ENCODE measurements at regions not wholly inside any gene's neighbourhood (a gene's known extent, or its start where the extent isn't known, plus 50 kb on each side); places are given as distances from the start of the nearest gene placed in this dataset.

DNA sequence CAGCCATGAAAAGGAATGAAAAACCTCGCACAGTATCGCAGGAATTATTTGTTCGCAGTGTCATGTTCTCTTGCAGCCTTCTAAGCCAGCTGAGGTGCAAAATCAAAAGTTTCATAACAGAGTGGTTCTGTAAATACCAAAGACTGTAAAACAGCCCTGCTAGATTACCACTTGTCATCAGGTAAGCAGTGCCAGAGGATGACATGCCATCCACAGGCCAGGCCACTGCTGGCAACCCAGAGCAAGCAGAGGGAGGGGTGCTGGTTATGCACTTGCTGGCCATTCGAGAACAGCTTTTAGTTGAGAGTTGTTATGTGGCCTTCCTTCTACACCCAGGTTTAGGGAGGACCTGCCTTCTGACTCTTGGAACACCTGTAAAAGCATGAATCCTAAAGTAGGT is 114.3 kb upstream of the MGAT5 start:
- Histone ChIP-seq H3K4me1 (ENCODE audit: insufficient read depth, low read length) (peaks cover 30% of the 10 kb centered on the region), H3K36me3 (ENCODE audit: insufficient read depth, low read length) (no peaks in the 10 kb centered on the region), H3K9ac (ENCODE audit: low read depth, low read length) (no peak overlapping the region), H3K9me3 (ENCODE audit: control insufficient read depth, insufficient read depth, low read length) (no peaks in the 10 kb centered on the region)

DNA sequence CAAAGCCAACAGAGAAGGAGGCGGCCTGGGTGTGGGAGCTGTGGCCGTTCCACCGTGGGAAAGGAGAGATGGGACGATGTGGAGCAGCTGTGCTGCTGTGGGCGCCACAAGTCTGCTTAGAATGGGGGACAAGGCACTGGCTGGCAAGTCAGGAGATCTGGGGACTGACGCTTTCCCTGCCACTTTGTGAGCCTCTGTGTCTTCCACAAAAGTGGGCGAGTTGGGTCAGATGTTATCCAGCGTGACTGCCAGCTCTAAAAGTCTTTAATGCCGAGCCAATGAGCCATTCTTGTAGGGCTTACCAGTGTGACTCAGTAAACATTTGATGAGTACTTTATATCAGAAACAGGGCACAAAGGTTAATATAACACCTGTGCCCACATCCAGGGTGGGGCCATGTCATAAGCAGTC is 113.6 kb upstream of the MGAT5 start:
- H3K9me3 ChIP-seq (ENCODE audit: control insufficient read depth, insufficient read depth, low read length) = no peaks in the 10 kb centered on the region
- H3K4me1 ChIP-seq (ENCODE audit: insufficient read depth, low read length) = peaks cover 27% of the 10 kb centered on the region
- no peaks in the 10 kb centered on the region for H3K36me3 ChIP-seq (ENCODE audit: insufficient read depth, low read length)
- H3K9ac ChIP-seq (ENCODE audit: low read depth, low read length) = no peak overlapping the region

DNA sequence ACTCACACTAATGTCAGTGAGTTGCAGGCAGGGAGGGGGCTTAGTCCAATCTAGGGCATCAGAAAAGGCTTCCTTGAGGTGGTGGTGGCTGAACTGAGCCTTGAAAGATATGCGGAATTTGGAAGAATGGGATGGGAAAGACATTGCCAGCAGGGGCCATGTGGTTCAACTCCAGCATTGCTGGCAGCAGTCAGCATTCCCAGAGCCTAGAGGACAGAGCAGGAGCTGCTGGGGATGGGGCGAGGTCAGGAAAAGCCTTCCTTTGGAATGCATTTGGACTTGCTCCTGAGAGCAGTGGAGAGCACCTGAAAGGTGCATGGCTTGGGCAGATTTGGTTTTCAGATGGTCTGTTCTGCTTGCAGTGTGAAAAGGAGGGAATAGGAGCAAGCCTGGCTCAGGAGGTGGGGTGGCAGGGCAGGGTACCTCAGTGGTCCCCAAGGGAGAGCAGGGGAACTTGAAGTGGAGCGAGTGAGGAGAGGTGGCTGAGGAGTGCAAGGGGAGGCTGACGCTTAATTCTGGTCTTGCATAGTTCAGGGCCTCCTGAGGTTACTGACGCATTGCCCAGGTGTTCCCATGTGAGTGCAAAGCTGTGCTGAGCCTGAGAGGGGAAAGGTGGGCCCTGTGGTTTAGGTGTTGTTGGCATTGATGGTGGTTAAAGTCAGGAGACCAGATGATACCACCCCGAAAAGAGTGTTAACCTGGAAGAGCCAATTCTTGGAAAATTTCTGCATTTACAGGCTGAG is 112.1 kb upstream of the MGAT5 start:
- no peaks in the 10 kb centered on the region for H3K36me3 ChIP-seq (ENCODE audit: insufficient read depth, low read length)
- H3K9ac ChIP-seq (ENCODE audit: low read depth, low read length) = no peak overlapping the region
- H3K9me3 ChIP-seq (ENCODE audit: control insufficient read depth, insufficient read depth, low read length) = no peaks in the 10 kb centered on the region
- peaks cover 30% of the 10 kb centered on the region for H3K4me1 ChIP-seq (ENCODE audit: insufficient read depth, low read length)

DNA sequence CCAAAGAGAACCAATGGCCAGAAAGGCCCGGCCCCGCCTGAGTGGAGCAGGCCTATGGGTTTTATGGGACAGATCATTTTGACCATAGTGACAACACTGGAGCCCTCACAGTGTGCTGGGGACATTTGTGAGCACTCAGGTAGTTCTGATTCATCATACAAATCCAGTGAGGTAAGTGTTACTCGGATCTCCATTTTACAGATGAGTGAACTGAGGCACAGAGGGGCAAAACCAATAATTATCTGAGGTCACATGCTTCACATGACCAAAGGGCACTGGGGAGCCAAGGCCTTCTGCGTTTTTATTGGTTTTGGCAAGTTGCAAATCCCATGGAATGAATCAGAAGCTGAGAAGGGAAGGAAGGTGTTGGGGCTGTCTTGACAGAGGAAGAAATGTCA is 111.5 kb upstream of the MGAT5 start:
- Histone ChIP-seq H3K4me1 (ENCODE audit: insufficient read depth, low read length) (peaks cover 30% of the 10 kb centered on the region), H3K36me3 (ENCODE audit: insufficient read depth, low read length) (no peaks in the 10 kb centered on the region), H3K9ac (ENCODE audit: low read depth, low read length) (no peak overlapping the region), H3K9me3 (ENCODE audit: control insufficient read depth, insufficient read depth, low read length) (no peaks in the 10 kb centered on the region)

DNA sequence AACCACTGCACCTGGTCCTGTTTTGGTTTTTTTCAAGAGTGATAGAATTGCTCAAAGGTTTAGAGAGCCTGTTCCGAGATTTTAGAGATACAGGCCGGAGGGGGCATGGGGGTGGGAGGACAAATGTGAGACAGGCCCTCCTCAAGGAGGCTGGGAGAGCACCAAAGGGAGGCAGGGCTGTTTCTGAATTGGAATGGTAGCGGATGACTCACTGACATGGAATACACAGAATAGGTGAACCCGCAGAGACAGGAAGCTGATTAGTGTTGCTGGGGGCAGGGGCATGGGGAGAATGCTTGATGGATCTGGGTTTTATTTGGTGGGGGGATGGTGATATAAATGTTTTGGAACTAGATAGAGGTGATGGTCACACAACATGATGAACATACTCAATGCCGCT is 111.0 kb upstream of the MGAT5 start:
- H3K9ac ChIP-seq (ENCODE audit: low read depth, low read length) = no peak overlapping the region
- H3K4me1 ChIP-seq (ENCODE audit: insufficient read depth, low read length) = peaks cover 32% of the 10 kb centered on the region
- no peaks in the 10 kb centered on the region for H3K9me3 ChIP-seq (ENCODE audit: control insufficient read depth, insufficient read depth, low read length)
- H3K36me3 ChIP-seq (ENCODE audit: insufficient read depth, low read length) = no peaks in the 10 kb centered on the region

DNA sequence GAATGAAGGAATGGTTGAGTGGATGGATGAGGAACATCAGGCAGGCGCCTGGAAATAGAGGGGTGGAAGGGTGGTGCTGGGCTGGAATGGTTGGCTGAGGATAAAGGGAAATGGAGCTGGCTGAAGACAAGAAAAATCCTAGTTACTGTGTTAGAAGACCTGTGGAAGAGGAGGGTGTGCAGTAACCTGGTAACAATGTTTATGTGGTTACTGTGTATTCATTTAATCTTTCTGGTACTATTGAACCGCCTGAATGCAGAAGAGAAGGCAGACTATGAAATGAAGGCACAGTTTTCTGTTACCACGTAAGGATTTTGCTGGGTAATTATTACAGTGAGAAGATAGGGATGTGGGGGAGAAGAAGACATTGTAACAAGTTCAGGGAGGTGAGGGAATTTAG is 110.3 kb upstream of the MGAT5 start:
- H3K36me3 ChIP-seq (ENCODE audit: insufficient read depth, low read length) = no peaks in the 10 kb centered on the region
- no peaks in the 10 kb centered on the region for H3K9me3 ChIP-seq (ENCODE audit: control insufficient read depth, insufficient read depth, low read length)
- H3K4me1 ChIP-seq (ENCODE audit: insufficient read depth, low read length) = peaks cover 32% of the 10 kb centered on the region
- no peak overlapping the region for H3K9ac ChIP-seq (ENCODE audit: low read depth, low read length)

DNA sequence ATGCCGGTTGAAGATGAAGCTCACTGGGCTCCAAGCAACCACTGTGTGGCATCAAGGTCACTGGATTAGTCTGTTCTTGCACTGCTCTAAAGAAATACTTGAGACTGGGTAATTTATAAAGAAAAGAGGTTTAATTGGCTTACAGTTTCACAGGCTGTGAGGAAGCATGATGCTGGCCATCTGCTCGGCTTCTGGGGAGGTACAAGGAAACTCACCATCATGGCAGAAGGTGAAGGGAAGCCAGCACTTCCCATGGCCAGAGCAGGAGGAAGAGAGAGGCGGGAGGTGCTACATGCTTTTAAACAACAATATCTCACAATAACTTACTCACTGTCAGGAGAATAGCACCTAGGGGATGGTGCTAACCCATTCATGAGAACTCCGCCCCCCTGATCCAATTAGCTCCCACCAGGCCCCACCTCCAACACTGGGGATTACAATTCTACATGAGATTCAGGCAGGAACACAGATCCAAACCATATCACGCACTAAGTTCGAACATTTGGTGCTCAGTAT is 109.7 kb upstream of the MGAT5 start:
- H3K36me3 ChIP-seq (ENCODE audit: insufficient read depth, low read length) = no peaks in the 10 kb centered on the region
- H3K9me3 ChIP-seq (ENCODE audit: control insufficient read depth, insufficient read depth, low read length) = no peaks in the 10 kb centered on the region
- no peak overlapping the region for H3K9ac ChIP-seq (ENCODE audit: low read depth, low read length)
- peaks cover 32% of the 10 kb centered on the region for H3K4me1 ChIP-seq (ENCODE audit: insufficient read depth, low read length)

DNA sequence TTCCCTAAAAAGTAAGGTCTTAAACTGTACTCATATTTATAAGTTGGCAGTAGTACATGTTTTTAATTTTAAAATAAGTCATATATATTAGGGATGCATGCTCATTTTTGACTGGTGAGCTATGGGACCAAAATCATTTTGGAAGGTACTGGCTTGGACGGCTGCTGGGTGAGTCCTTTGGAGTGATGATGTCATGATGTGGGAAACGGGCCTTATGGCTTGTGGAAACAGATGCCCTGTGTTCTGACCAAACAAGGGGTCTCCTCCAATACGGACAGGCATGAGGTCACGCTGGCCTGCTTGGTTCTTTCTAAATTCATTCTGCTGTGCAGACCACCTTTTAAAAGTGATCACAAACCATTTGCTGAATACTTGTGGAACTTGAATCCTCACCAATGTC is 109.2 kb upstream of the MGAT5 start:
- Histone ChIP-seq H3K36me3 (ENCODE audit: insufficient read depth, low read length) (no peaks in the 10 kb centered on the region), H3K9ac (ENCODE audit: low read depth, low read length) (no peak overlapping the region), H3K9me3 (ENCODE audit: control insufficient read depth, insufficient read depth, low read length) (no peaks in the 10 kb centered on the region), H3K4me1 (ENCODE audit: insufficient read depth, low read length) (peaks cover 32% of the 10 kb centered on the region)

DNA sequence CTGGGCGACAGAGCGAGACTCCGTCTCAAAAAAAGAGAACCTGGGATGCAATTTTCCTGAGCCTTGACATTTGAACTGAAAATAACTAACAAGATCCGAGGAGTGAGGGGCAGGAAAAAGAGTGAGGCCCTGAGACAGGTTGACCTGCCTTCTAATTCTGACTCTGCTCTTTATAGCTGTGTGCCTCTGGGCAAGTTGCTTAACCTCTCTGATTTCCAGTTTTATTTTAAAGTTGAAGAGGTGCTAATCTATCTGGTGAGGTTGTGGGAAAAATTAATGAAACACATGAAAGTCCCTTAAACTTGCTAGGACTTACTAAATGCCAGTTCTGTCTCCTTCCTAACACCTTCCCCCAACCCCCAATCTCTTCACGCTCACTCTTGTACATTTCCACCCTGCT is 108.4 kb upstream of the MGAT5 start:
- no peaks in the 10 kb centered on the region for H3K9me3 ChIP-seq (ENCODE audit: control insufficient read depth, insufficient read depth, low read length)
- H3K4me1 ChIP-seq (ENCODE audit: insufficient read depth, low read length) = peaks cover 32% of the 10 kb centered on the region
- no peaks in the 10 kb centered on the region for H3K36me3 ChIP-seq (ENCODE audit: insufficient read depth, low read length)
- no peak overlapping the region for H3K9ac ChIP-seq (ENCODE audit: low read depth, low read length)

DNA sequence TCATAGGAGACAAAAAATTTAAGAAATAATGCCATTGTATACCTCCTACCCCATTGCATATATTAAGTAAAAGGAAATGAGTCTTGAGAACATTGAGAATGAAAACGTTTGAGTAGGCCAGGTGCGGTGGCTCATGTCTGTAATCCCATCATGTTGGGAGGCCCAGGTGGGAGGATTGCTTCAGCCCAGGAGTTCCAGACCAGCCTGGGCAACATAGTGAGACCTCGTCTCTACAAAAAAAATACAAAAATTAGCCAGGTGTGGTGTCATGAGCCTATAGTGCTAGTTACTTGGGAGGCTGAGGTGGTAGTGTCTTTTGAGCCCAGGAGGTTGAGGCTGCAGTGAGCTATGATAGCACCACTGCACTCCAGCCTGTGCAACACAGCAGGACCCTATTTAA is 107.7 kb upstream of the MGAT5 start:
- peaks cover 32% of the 10 kb centered on the region for H3K4me1 ChIP-seq (ENCODE audit: insufficient read depth, low read length)
- no peaks in the 10 kb centered on the region for H3K36me3 ChIP-seq (ENCODE audit: insufficient read depth, low read length)
- no peaks in the 10 kb centered on the region for H3K9me3 ChIP-seq (ENCODE audit: control insufficient read depth, insufficient read depth, low read length)
- no peak overlapping the region for H3K9ac ChIP-seq (ENCODE audit: low read depth, low read length)

DNA sequence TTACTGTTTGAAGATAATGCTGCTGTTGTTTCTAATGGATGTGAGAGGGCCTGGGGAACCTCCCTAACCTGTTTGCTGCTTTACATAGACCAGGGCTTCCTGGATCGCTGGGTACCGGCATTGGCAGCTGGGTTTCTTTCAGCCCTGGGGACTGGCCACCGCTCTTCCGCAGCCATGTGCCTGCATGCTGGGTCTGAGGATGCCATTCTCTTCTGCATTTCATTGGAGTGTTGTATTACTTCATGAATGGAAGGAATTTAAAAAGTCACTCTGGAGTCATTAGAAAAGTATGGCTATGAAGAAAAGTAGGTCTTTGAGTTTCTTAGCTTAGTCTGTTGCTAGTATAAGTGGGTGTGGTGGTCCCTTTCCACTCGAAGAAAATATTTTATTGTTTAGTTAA is 107.3 kb upstream of the MGAT5 start:
- peaks cover 30% of the 10 kb centered on the region for H3K4me1 ChIP-seq (ENCODE audit: insufficient read depth, low read length)
- H3K9me3 ChIP-seq (ENCODE audit: control insufficient read depth, insufficient read depth, low read length) = no peaks in the 10 kb centered on the region
- no peak overlapping the region for H3K9ac ChIP-seq (ENCODE audit: low read depth, low read length)
- no peaks in the 10 kb centered on the region for H3K36me3 ChIP-seq (ENCODE audit: insufficient read depth, low read length)

DNA sequence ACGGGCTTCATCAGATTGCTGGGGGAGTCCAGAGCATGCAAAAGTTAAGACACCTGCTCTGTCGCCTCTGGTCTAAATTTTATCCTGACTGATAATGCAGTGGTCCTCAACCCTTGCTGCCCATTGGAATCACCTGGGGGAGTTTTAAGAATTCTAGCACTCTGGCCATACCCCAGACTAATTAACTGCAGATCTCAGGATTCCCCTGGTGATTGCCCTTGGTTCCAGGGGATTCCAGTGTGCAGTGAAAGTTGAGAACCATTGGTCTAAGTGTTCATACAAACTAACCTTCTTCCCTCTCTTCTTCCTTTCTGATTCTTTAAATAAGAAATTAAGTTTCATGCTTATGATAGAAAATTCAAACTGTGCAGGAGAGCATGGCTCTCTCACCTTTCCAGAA is 105.7 kb upstream of the MGAT5 start:
- no peaks in the 10 kb centered on the region for H3K9me3 ChIP-seq (ENCODE audit: control insufficient read depth, insufficient read depth, low read length)
- no peak overlapping the region; the same call in 1 of the 2 replicates for H3K9ac ChIP-seq (ENCODE audit: low read depth, low read length)
- H3K36me3 ChIP-seq (ENCODE audit: insufficient read depth, low read length) = no peaks in the 10 kb centered on the region
- H3K4me1 ChIP-seq (ENCODE audit: insufficient read depth, low read length) = peaks cover 18% of the 10 kb centered on the region; the same call in 1 of the 2 replicates

DNA sequence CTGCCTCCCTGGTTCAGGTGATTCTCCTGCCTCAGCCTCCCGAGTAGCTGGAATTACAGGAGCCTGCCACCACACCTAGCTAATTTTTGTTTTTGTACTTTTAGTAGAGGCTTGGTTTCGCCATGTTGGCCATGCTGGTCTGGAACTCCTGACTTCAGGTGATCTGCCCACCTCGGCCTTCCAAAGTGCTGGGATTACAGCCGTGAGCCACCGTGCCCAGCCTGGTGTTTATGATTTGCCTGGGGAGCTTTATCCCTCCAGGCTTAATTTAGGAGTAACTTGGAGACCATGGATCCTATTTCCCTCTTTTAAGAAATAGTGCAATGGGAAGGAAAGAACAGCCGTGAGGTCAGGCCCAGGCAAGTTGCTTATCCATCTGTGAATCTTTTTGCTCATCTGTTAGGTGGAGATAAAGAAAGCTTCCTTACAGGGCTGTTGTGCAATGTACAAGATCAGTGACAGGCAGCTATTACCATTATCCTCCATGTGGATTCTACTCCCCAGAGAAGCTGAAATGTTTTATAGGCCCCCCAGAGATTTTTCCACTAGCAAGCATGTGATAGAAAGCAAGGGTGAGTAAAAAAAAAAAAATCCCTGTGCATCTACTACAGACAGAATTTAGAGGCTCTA is 104.9 kb upstream of the MGAT5 start:
- H3K9ac ChIP-seq (ENCODE audit: low read depth, low read length) = no peak overlapping the region
- H3K36me3 ChIP-seq (ENCODE audit: insufficient read depth, low read length) = no peaks in the 10 kb centered on the region
- H3K4me1 ChIP-seq (ENCODE audit: insufficient read depth, low read length) = peaks cover 12% of the 10 kb centered on the region; the same call in 1 of the 2 replicates
- no peaks in the 10 kb centered on the region for H3K9me3 ChIP-seq (ENCODE audit: control insufficient read depth, insufficient read depth, low read length)

DNA sequence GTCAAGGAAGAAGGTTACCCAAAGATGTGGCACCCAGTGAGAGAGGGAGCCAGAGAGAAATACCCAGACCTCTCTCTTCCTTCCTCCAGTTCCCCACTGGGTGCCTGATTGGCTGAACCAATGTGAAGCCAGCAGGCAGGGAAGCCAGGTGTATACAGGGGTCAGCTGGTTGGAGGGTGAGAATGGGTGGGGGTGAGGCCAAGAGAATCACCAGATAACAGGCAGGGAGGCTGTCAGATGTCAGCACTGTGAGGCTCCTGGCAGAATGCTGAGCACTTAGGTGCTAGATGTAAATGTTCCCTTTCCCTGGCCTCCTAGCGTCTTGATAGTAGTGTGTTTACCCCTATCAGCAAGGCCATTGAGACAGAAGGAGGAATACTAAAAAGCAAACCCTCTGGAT is 104.0 kb upstream of the MGAT5 start:
- Histone ChIP-seq H3K9me3 (ENCODE audit: control insufficient read depth, insufficient read depth, low read length) (no peaks in the 10 kb centered on the region), H3K9ac (ENCODE audit: low read depth, low read length) (no peak overlapping the region), H3K4me1 (ENCODE audit: insufficient read depth, low read length) (peaks cover 12% of the 10 kb centered on the region; the same call in 1 of the 2 replicates), H3K36me3 (ENCODE audit: insufficient read depth, low read length) (no peaks in the 10 kb centered on the region)

DNA sequence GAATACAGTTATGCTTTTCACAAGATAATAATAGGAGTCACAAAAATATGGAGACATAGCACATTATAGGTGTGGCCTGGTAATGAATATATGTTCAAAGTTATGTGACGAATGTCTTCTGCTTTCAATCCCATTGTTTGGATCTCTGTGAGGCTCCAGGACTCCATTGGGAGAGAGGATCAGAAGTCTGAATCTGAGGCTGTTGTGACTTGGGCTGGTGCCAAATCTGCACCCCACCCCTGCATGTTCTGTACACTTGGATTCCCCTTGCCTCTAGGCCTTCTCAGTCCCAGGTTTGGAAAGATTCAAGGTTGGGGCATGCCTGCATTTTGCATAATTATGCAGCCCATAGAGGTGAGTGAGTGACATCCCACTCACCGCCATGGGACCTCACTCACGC is 103.1 kb upstream of the MGAT5 start:
- H3K36me3 ChIP-seq (ENCODE audit: insufficient read depth, low read length) = no peaks in the 10 kb centered on the region
- H3K4me1 ChIP-seq (ENCODE audit: insufficient read depth, low read length) = peaks cover 12% of the 10 kb centered on the region; the same call in 1 of the 2 replicates
- no peak overlapping the region for H3K9ac ChIP-seq (ENCODE audit: low read depth, low read length)

More for the DNA sequence above, 103.1 kb upstream of the MGAT5 start:
- no peaks in the 10 kb centered on the region for H3K9me3 ChIP-seq (ENCODE audit: control insufficient read depth, insufficient read depth, low read length)

Measured in ES-I3 (cell line).